H9 (cell line): ENCODE measurements at regions not wholly inside any gene's neighbourhood (a gene's known extent, or its start where the extent isn't known, plus 50 kb on each side); places are given as distances from the start of the nearest gene placed in this dataset.

ENCODE experiments used
- DNase-seq: peaks from one replicate; pipeline ENCODE4 v3.0.0-alpha.2; 2017
- H2AFZ ChIP-seq: one replicate; pipeline ENCODE4 v1.6.1; 2013; ENCODE audit warnings: mild to moderate bottlenecking, low read length, control low read depth, moderate library complexity
- H2AK5ac ChIP-seq: 2 replicates; pipeline ENCODE4 v1.6.1; 2013; ENCODE audit warnings: low read length, control low read depth, mixed read lengths; ENCODE audit not compliant: insufficient read length
- H2BK120ac ChIP-seq: one replicate; pipeline ENCODE4 v1.6.1; 2013; ENCODE audit warnings: low read depth, mild to moderate bottlenecking, low read length, control low read depth, inconsistent platforms; ENCODE audit not compliant: poor library complexity, severe bottlenecking
- H2BK12ac ChIP-seq: 2 replicates; pipeline ENCODE4 v1.6.1; 2013; ENCODE audit warnings: low read length, control low read depth, mixed read lengths, low read depth; ENCODE audit not compliant: insufficient read length
- H2BK15ac ChIP-seq: 2 replicates; pipeline ENCODE4 v1.6.1; 2013; ENCODE audit warnings: low read depth, low read length, control low read depth
- H2BK20ac ChIP-seq: one replicate; pipeline ENCODE4 v1.6.1; 2013; ENCODE audit warnings: low read depth, mild to moderate bottlenecking, low read length, control low read depth, inconsistent platforms; ENCODE audit not compliant: poor library complexity, severe bottlenecking
- H2BK5ac ChIP-seq: 2 replicates; pipeline ENCODE4 v1.6.1; 2013; ENCODE audit warnings: low read length, control low read depth, mixed read lengths; ENCODE audit not compliant: insufficient read length
- H3K14ac ChIP-seq: 2 replicates; pipeline ENCODE4 v1.6.1; 2013; ENCODE audit warnings: low read length, control low read depth; ENCODE audit not compliant: insufficient read depth
- H3K18ac ChIP-seq: 2 replicates; pipeline ENCODE4 v1.6.1; 2013; ENCODE audit warnings: low read depth, mild to moderate bottlenecking, mixed read lengths, low read length, control low read depth; ENCODE audit not compliant: insufficient read length
- H3K23ac ChIP-seq: 2 replicates; pipeline ENCODE4 v1.6.1; 2013; ENCODE audit warnings: low read length, control low read depth, mixed read lengths, low read depth; ENCODE audit not compliant: insufficient read length
- H3K23me2 ChIP-seq: 2 replicates; pipeline ENCODE4 v1.6.1; 2013; ENCODE audit warnings: low read depth, mild to moderate bottlenecking, mixed read lengths, low read length, control low read depth; ENCODE audit not compliant: insufficient read length, poor library complexity, severe bottlenecking
- H3K27ac ChIP-seq: 2 replicates; pipeline ENCODE4 v1.5.1; 2013; ENCODE audit warnings: low read length, control low read depth, mixed read lengths, low read depth; ENCODE audit not compliant: insufficient read length
- H3K27me3 ChIP-seq: 2 replicates; pipeline ENCODE4 v1.6.1; 2013; ENCODE audit warnings: low read length, control low read depth, inconsistent platforms; ENCODE audit not compliant: insufficient read depth
- H3K4ac ChIP-seq: 2 replicates; pipeline ENCODE4 v1.6.1; 2013; ENCODE audit warnings: low read depth, mild to moderate bottlenecking, control low read depth, inconsistent platforms, low read length, moderate library complexity
- H3K4me1 ChIP-seq: 2 replicates; pipeline ENCODE4 v1.6.1; 2013; ENCODE audit warnings: low read length, control low read depth, inconsistent platforms; ENCODE audit not compliant: insufficient read depth
- H3K4me2 ChIP-seq: 2 replicates; pipeline ENCODE4 v1.6.1; 2013; ENCODE audit warnings: low read length, control low read depth, mixed read lengths; ENCODE audit not compliant: insufficient read length, insufficient read depth
- H3K56ac ChIP-seq: 2 replicates; pipeline ENCODE4 v1.6.1; 2013; ENCODE audit warnings: low read depth, mild to moderate bottlenecking, mixed read lengths, low read length, control low read depth; ENCODE audit not compliant: insufficient read length
- H3K79me1 ChIP-seq: 2 replicates; pipeline ENCODE4 v1.6.1; 2013; ENCODE audit warnings: low read depth, mild to moderate bottlenecking, moderate library complexity, low read length, control low read depth, inconsistent platforms; ENCODE audit not compliant: insufficient read depth, poor library complexity, severe bottlenecking
- H3K79me2 ChIP-seq: 2 replicates; pipeline ENCODE4 v1.6.1; 2013; ENCODE audit warnings: low read length, control low read depth, inconsistent platforms; ENCODE audit not compliant: insufficient read depth
- H3K9ac ChIP-seq: 2 replicates; pipeline ENCODE4 v1.6.1; 2013; ENCODE audit warnings: low read length, control low read depth, mixed read lengths; ENCODE audit not compliant: insufficient read length; ENCODE audit errors: extremely low read depth
- H3K9me3 ChIP-seq: one replicate; pipeline ENCODE4 v1.6.1; 2013; ENCODE audit warnings: low read depth, low read length, inconsistent platforms; ENCODE audit not compliant: control insufficient read depth
- H3T11ph ChIP-seq: one replicate; pipeline ENCODE4 v1.6.1; 2013; ENCODE audit warnings: mild to moderate bottlenecking, low read length, control low read depth, inconsistent platforms
- H4K20me1 ChIP-seq: one replicate; pipeline ENCODE4 v1.6.1; 2013; ENCODE audit not compliant: control insufficient read depth, insufficient read length, insufficient read depth
- H4K5ac ChIP-seq: 2 replicates; pipeline ENCODE4 v1.6.1; 2013; ENCODE audit warnings: low read depth, mild to moderate bottlenecking, mixed read lengths, low read length, control low read depth; ENCODE audit not compliant: insufficient read length
- H4K8ac ChIP-seq: replicated peaks from 2 replicates; pipeline ENCODE4 v1.6.1; 2013; ENCODE audit warnings: low read length, control low read depth, mixed read lengths, low read depth; ENCODE audit not compliant: insufficient read length
- H4K91ac ChIP-seq: 2 replicates; pipeline ENCODE4 v1.6.1; 2013; ENCODE audit warnings: low read depth, mild to moderate bottlenecking, moderate library complexity, mixed read lengths, low read length, control low read depth; ENCODE audit not compliant: insufficient read length
- H3K27ac Mint-ChIP-seq, 3 experiments: 2 replicates in 2 of 3; 3 replicates in 1 of 3; pipeline ENCODE4 v1.8.0; 2020 to 2021; ENCODE audit warnings: mixed read lengths in 3 of 3, mild to moderate bottlenecking in 1 of 3, moderate library complexity in 1 of 3
- H3K27me3 Mint-ChIP-seq: 2 replicates; pipeline ENCODE4 v1.8.0; 2021; ENCODE audit warnings: low read depth, mild to moderate bottlenecking, moderate library complexity, mixed read lengths
- H3K36me3 Mint-ChIP-seq, 3 experiments: 2 replicates in 2 of 3; 3 replicates in 1 of 3; pipeline ENCODE4 v1.8.0; 2020 to 2021; ENCODE audit warnings: low read depth in 3 of 3, mixed read lengths in 3 of 3; ENCODE audit not compliant: insufficient read depth in 1 of 3
- H3K4me1 Mint-ChIP-seq, 2 experiments: 2 replicates each; pipeline ENCODE4 v1.8.0; 2020; ENCODE audit warnings: mixed read lengths in 2 of 2
- H3K4me3 Mint-ChIP-seq, 2 experiments: 2 replicates in 1 of 2; 3 replicates in 1 of 2; pipeline ENCODE4 v1.8.0; 2020 to 2021; ENCODE audit warnings: mild to moderate bottlenecking in 2 of 2, mixed read lengths in 2 of 2, moderate library complexity in 1 of 2
- H3K9me3 Mint-ChIP-seq, 2 experiments: 2 replicates in 1 of 2; 3 replicates in 1 of 2; pipeline ENCODE4 v1.8.0; 2020; ENCODE audit warnings: mild to moderate bottlenecking in 2 of 2, mixed read lengths in 2 of 2, moderate library complexity in 1 of 2
- CTCF ChIP-seq: fragments of 200-600 bp; sonication (generic); conservative IDR thresholded peaks from 3 replicates; pipeline ENCODE4 v1.8.0; 2021; ENCODE audit warnings: antibody characterized with exemption, mild to moderate bottlenecking
- WGBS: extraction: QIAGEN DNeasy Blood & Tissue Kit; methylation state at CpG from one replicate; pipeline ENCODE4 v1.1.7; 2013; ENCODE audit warnings: missing lambda C conversion rate, low lambda C conversion rate, mixed read lengths; ENCODE audit not compliant: insufficient read length; ENCODE audit errors: extremely low coverage; 5-methylcytosine and 5-hydroxymethylcytosine counted together

GRCh38 chr9:79382458-79382857 lies 189.3 kb upstream of the TLE4 start:
- no peak overlapping the region for H3K56ac ChIP-seq
- Mint-ChIP-seq H3K4me1 (peaks cover 22% of the 10 kb centered on the region in 2 experiments), H3K9me3 (peaks cover 3 to 8% of the 10 kb centered on the region in 2 experiments), H3K27me3 (no peaks in the 10 kb centered on the region), H3K4me3 (no peak overlapping the region), H3K27ac (no peak overlapping the region), H3K36me3 (peaks cover 1 to 11% (median 2%) of the 10 kb centered on the region in 3 experiments; a peak in 6 of 7 replicates)
- no peak overlapping the region for H2BK120ac ChIP-seq
- H3K4me2 ChIP-seq: no peak overlapping the region
- H3K79me2 ChIP-seq: no peaks in the 10 kb centered on the region
- no peak overlapping the region for H2BK5ac ChIP-seq
- H3K14ac ChIP-seq: no peak overlapping the region
- H4K20me1 ChIP-seq: no peaks in the 10 kb centered on the region
- H3K23ac ChIP-seq: no peak overlapping the region
- H4K5ac ChIP-seq: no peak overlapping the region
- DNase-seq: no peak
- no peak overlapping the region for H2BK20ac ChIP-seq
- H3K79me1 ChIP-seq: no peaks in the 10 kb centered on the region
- H4K8ac ChIP-seq: no peak overlapping the region
- TF ChIP-seq CTCF: no peak
- H3K27me3 ChIP-seq: no peaks in the 10 kb centered on the region
- no peak overlapping the region for H3K27ac ChIP-seq
- no peak overlapping the region for H3K4ac ChIP-seq
- no peak overlapping the region for H4K91ac ChIP-seq
- no CpG with 5 or more reads among the region's 2 CpGs for WGBS
- no peaks in the 10 kb centered on the region for H3K23me2 ChIP-seq
- H3K18ac ChIP-seq: no peak overlapping the region
- H3K4me1 ChIP-seq: peaks cover 4% of the 10 kb centered on the region; the same call in 1 of the 2 replicates
- H2BK12ac ChIP-seq: no peak overlapping the region
- H2AFZ ChIP-seq: no peak overlapping the region
- H3K9ac ChIP-seq: no peak overlapping the region
- H3K9me3 ChIP-seq: no peaks in the 10 kb centered on the region
- no peak overlapping the region for H2BK15ac ChIP-seq
- H3T11ph ChIP-seq: no peak overlapping the region
- H2AK5ac ChIP-seq: no peak overlapping the region
